Upper lobe of left lung (tissue), 6 donors: ENCODE measurements at regions not wholly inside any gene's neighbourhood (a gene's known extent, or its start where the extent isn't known, plus 50 kb on each side); places are given as distances from the start of the nearest gene placed in this dataset.

Experiments
- ATAC-seq, 2 donors: fragments of 200-7000 bp; cut with Tn5 transposase; one replicate each; pipeline ENCODE4 v1.9.1; 2022; ENCODE audit warnings: mild to moderate bottlenecking in 2 of 2, moderate library complexity in 2 of 2; ENCODE audit not compliant: low FRiP score in 2 of 2
- DNase-seq, 2 donors: peaks; one replicate each; pipeline ENCODE4 v3.0.0-alpha.2; 2019 to 2020
- H3K27ac ChIP-seq, 4 donors: fragments of 200-600 bp; sonication (generic); one replicate each; pipeline ENCODE4 v1.5.1; 2016 to 2019
- H3K27me3 ChIP-seq, 4 donors: fragments of 200-600 bp; sonication (generic); one replicate each; pipeline ENCODE4 v1.5.1; 2017 to 2019
- H3K36me3 ChIP-seq, 4 donors: fragments of 200-600 bp; sonication (generic); one replicate each; pipeline ENCODE4 v1.5.1; 2016 to 2019
- H3K4me1 ChIP-seq, 4 donors: fragments of 200-600 bp; sonication (generic); one replicate each; pipeline ENCODE4 v1.5.1; 2018 to 2019
- H3K4me3 ChIP-seq, 4 donors: fragments of 200-600 bp; sonication (generic); one replicate each; pipeline ENCODE4 v1.5.1; 2017 to 2019; ENCODE audit warnings: mild to moderate bottlenecking in 2 of 4, moderate library complexity in 1 of 4
- H3K9me3 ChIP-seq, 4 donors: fragments of 200-600 bp; sonication (generic); one replicate each; pipeline ENCODE4 v1.5.1; 2018 to 2019
- EP300 ChIP-seq, 4 donors: sonication (generic); formaldehyde crosslinking; IDR thresholded peaks; one replicate each; pipeline ENCODE4 v1.5.1; 2017; ENCODE audit warnings: antibody characterized with exemption in 4 of 4, control low read depth in 2 of 4
- POLR2A ChIP-seq, 4 donors: fragments of 450-650 bp; IDR thresholded peaks; one replicate each; pipeline ENCODE4 v1.5.1; 2016 to 2017; ENCODE audit warnings: antibody characterized with exemption in 4 of 4, mild to moderate bottlenecking in 2 of 4
- POLR2AphosphoS5 ChIP-seq, 2 donors: sonication (generic); formaldehyde crosslinking; IDR thresholded peaks; one replicate each; pipeline ENCODE4 v1.5.1; 2017; ENCODE audit warnings: antibody characterized with exemption in 2 of 2
- WGBS, 2 donors: methylation state at CpG; one replicate each; pipeline ENCODE4 v1.1.5; 2017 to 2018; 5-methylcytosine and 5-hydroxymethylcytosine counted together
- TF ChIP-seq, protein P1 (sequence below), 6 experiments: fragments of 450-650 bp in 4 of 6; fragments of 200-600 bp in 2 of 6; sonication (generic) in 2 of 6; IDR thresholded peaks; one replicate each; pipeline ENCODE4 v1.5.1; 2016 to 2019; ENCODE audit warnings: antibody characterized with exemption in 6 of 6
- donor health status: DM: no; HTN: no; CAD: no; lungs with moderate emphysema.
- donor health status: DM: no; HTN: yes; CAD: no; lungs with severe emphysema.

DNA sequence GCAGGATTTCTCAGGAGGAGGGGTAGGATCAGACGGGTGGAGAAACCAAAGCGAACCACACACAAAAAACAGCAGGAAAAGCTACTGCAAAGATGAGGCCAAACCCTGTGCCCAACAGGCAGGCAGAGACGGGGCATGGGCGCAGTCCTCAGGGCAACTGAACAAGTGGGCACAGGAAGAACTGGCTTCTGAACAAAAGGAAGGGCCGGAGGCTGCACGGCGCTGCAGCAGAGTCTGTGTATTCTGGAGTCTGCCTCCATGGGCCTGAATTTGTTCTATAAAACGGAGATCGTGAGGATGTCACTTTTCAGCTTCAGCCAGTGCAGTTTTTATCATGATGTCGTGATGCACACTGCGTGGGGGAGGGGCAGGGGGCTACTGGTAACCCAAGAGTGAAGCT lies 1026.0 kb downstream of the TBC1D22A start:
- 83% methylated on average over 11 of the region's 11 CpGs for WGBS, 2 donors
- H3K36me3 ChIP-seq: no peaks in the 10 kb centered on the region
- no peak overlapping the region for H3K4me3 ChIP-seq
- no peak for TF ChIP-seq EP300 (IDR thresholded peaks at IDR 0.05)
- no peak for TF ChIP-seq POLR2A (IDR thresholded peaks at IDR 0.05)
- no peak for TF ChIP-seq POLR2AphosphoS5 (IDR thresholded peaks at IDR 0.05)
- TF ChIP-seq, protein P1, sequence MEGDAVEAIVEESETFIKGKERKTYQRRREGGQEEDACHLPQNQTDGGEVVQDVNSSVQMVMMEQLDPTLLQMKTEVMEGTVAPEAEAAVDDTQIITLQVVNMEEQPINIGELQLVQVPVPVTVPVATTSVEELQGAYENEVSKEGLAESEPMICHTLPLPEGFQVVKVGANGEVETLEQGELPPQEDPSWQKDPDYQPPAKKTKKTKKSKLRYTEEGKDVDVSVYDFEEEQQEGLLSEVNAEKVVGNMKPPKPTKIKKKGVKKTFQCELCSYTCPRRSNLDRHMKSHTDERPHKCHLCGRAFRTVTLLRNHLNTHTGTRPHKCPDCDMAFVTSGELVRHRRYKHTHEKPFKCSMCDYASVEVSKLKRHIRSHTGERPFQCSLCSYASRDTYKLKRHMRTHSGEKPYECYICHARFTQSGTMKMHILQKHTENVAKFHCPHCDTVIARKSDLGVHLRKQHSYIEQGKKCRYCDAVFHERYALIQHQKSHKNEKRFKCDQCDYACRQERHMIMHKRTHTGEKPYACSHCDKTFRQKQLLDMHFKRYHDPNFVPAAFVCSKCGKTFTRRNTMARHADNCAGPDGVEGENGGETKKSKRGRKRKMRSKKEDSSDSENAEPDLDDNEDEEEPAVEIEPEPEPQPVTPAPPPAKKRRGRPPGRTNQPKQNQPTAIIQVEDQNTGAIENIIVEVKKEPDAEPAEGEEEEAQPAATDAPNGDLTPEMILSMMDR (IDR thresholded peaks at IDR 0.05): no peak
- no peaks in the 10 kb centered on the region for H3K4me1 ChIP-seq
- DNase-seq (no peak), ATAC-seq (no peak)
- H3K9me3 ChIP-seq: peaks cover 0 to 16% (median 4%) of the 10 kb centered on the region in 4 donors
- no peak overlapping the region for H3K27ac ChIP-seq
- H3K27me3 ChIP-seq: no peaks in the 10 kb centered on the region

DNA sequence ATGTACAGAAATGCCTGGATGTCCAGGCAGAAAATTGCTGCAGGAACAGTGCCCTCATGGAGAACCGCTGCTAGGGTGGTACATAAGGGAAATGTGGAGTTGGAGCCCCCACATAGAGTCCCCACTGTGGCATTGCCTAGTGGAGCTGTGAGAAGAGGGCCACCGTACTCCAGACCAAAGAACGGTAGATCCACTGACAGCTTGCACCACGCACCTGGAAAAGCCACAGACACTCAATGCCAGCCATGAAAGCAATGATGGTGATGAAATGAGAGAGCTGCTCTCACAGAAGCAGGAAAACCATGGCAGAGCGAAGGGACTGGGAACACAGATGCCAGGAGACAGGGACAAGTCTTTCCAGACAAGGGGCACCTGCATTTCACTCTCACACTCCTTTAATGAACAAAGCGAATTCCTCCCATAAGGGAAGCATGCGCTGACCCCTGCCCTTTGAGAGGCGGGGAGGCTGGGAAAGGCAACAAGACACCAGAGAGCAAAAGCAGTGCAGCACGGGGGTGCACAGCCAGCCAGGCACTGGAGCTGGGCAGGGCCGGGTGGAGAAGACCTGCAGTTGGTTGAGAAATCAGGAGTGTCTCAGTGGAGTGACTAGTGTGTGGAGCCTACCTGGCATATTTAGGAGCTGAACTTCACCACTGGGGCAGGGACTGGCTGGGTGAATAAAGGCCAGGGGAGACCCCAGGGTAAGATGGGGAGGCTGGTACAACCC lies 1025.2 kb downstream of the TBC1D22A start:
- no peaks in the 10 kb centered on the region for H3K27me3 ChIP-seq
- DNase-seq (no peak), ATAC-seq (no peak)
- H3K36me3 ChIP-seq: no peaks in the 10 kb centered on the region
- no peaks in the 10 kb centered on the region for H3K4me1 ChIP-seq
- H3K9me3 ChIP-seq: peaks cover 0 to 16% (median 4%) of the 10 kb centered on the region in 4 donors
- TF ChIP-seq, protein P1 (IDR thresholded peaks at IDR 0.05): no peak
- TF ChIP-seq POLR2AphosphoS5 (IDR thresholded peaks at IDR 0.05) (no peak), EP300 (IDR thresholded peaks at IDR 0.05) (no peak), POLR2A (IDR thresholded peaks at IDR 0.05) (no peak)
- no peak overlapping the region for H3K27ac ChIP-seq
- no peak overlapping the region for H3K4me3 ChIP-seq
- 85% methylated on average over 10 of the region's 10 CpGs for WGBS, 2 donors

DNA sequence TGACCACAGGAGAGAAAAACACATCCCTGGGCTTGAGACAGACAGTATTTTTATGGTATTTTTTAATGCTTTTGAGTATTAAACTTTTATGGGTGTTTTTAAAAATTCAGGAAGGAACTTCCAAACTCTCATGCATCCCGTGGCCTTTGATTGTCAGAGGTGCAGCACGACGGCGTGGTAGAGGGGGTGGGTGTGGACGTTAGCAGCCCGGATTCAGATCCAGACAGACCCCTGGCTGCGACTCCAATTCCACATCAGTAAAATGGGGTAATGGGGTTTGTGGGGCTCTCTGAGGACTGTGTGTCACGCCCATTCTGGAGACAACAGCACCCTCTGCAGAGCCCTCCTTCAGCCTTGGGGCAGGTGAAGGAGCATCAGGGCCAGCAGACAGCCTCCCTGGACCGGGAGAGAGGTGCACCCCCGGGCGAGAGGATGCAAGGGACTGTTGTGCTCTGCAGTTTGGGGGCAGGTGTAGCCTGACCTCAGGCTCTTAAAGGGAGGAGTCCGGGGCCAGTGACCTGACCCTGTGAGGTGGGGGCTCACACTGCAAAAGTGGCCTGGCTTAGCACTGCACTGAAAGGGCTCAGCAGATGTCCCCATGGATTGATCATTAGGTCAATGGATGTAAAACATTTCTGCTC lies 1024.3 kb downstream of the TBC1D22A start:
- DNase-seq: no peak
- 85 to 89% methylated on average over 7 to 12 of the region's 12 CpGs for WGBS, 2 donors
- no peaks in the 10 kb centered on the region for H3K27me3 ChIP-seq
- H3K9me3 ChIP-seq: peaks cover 0 to 16% (median 4%) of the 10 kb centered on the region in 4 donors
- no peak overlapping the region for H3K4me3 ChIP-seq
- ATAC-seq: no peak
- no peaks in the 10 kb centered on the region for H3K4me1 ChIP-seq
- H3K27ac ChIP-seq: no peak overlapping the region
- TF ChIP-seq, protein P1 (IDR thresholded peaks at IDR 0.05): no peak
- TF ChIP-seq POLR2AphosphoS5 (IDR thresholded peaks at IDR 0.05): no peak
- TF ChIP-seq POLR2A (IDR thresholded peaks at IDR 0.05): no peak
- TF ChIP-seq EP300 (IDR thresholded peaks at IDR 0.05): no peak
- no peaks in the 10 kb centered on the region for H3K36me3 ChIP-seq

DNA sequence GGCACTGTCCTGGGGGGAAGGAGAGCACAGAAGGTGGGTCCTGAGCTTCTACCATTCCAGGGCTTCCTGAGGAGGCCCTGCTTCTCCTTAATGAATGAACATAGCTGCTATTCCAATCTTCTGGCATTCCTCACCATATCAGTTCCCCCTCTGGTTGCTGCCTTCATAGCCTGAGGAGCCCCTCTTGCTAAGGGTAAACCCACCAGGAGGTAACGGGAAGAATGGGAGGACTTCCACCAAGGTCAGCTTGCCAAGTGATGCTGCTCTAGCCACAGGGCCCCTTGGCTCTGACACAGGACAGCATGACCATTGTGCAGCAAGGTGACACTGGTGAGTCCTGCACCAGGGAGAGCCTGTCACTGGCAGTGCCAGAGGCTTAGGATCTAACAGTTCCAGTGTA lies 1022.5 kb downstream of the TBC1D22A start:
- H3K4me1 ChIP-seq: no peaks in the 10 kb centered on the region
- DNase-seq: no peak
- TF ChIP-seq EP300 (IDR thresholded peaks at IDR 0.05) (no peak), POLR2AphosphoS5 (IDR thresholded peaks at IDR 0.05) (no peak), POLR2A (IDR thresholded peaks at IDR 0.05) (no peak)
- TF ChIP-seq, protein P1 (IDR thresholded peaks at IDR 0.05): no peak
- H3K4me3 ChIP-seq: no peak overlapping the region
- peaks cover 0 to 16% (median 4%) of the 10 kb centered on the region in 4 donors for H3K9me3 ChIP-seq
- H3K27me3 ChIP-seq: no peaks in the 10 kb centered on the region
- no peaks in the 10 kb centered on the region for H3K36me3 ChIP-seq
- no peak for ATAC-seq
- 86 to 94% methylated on average over 1 of the region's 1 CpG for WGBS, 2 donors
- H3K27ac ChIP-seq: no peak overlapping the region
